ENCODE measurements at regions not wholly inside any gene's neighbourhood (a gene's known extent, or its start where the extent isn't known, plus 50 kb on each side); places are given as distances from the start of the nearest gene placed in this dataset.

GRCh38 chr5:166860426-166860825, 1431.0 kb upstream of the WWC1 start:
- H3K9ac ChIP-seq (ENCODE audit: low read depth in 1 of 2, low read length in 2 of 2): no peak overlapping the region
- TF ChIP-seq HNF4G (IDR thresholded peaks at IDR 0.05): no peak
- no peak for TF ChIP-seq FOXA2 (IDR thresholded peaks at IDR 0.05)
- no peak for TF ChIP-seq MAX (IDR thresholded peaks at IDR 0.05)
- no peak for TF ChIP-seq FOXA1 (IDR thresholded peaks at IDR 0.05)
- TF ChIP-seq HNF4A (conservative IDR thresholded peaks at IDR 0.05): no peak
- no peak for TF ChIP-seq ATF3 (IDR thresholded peaks at IDR 0.05)
- TF ChIP-seq YY1 (IDR thresholded peaks at IDR 0.05): no peak
- no peak for TF ChIP-seq EGR1 (IDR thresholded peaks at IDR 0.05; ENCODE audit: low read depth in 2 of 2)
- no peak for TF ChIP-seq ZBTB33 (IDR thresholded peaks at IDR 0.05)
- no peak for TF ChIP-seq CTCF (IDR thresholded peaks at IDR 0.05; ENCODE audit: low read depth, low read length, missing input control)
- TF ChIP-seq SP1 (IDR thresholded peaks at IDR 0.05): no peak
- TF ChIP-seq REST (IDR thresholded peaks at IDR 0.05): no peak
- DNase-seq (ENCODE audit: low spot score): no peak
- H3K27me3 ChIP-seq (ENCODE audit: control insufficient read depth in 4 of 4, insufficient read depth in 4 of 4, low read length in 3 of 4): no peaks in the 10 kb centered on the region
- H3K4me1 ChIP-seq (ENCODE audit: control insufficient read depth in 4 of 4, insufficient read depth in 4 of 4, low read length in 3 of 4): no peaks in the 10 kb centered on the region
- H3K27ac ChIP-seq (ENCODE audit: low read depth in 1 of 2, low read length in 2 of 2): no peak overlapping the region
- no peak overlapping the region for H3K4me3 ChIP-seq (ENCODE audit: low read depth in 1 of 3, low read length in 3 of 3)
- 59% methylated on average over 5 of the region's 5 CpGs for WGBS
- no peaks in the 10 kb centered on the region for H3K9me3 ChIP-seq (ENCODE audit: control insufficient read depth in 4 of 4, low read length in 3 of 4)
- H3K36me3 ChIP-seq (ENCODE audit: control insufficient read depth in 4 of 4, insufficient read depth in 3 of 4, low read depth in 1 of 4, low read length in 3 of 4): no peaks in the 10 kb centered on the region

GRCh38 chr5:166862581-166862980, 1428.9 kb upstream of the WWC1 start:
- DNase-seq (ENCODE audit: low spot score): no peak
- Histone ChIP-seq H3K9me3 (ENCODE audit: control insufficient read depth in 4 of 4, low read length in 3 of 4) (no peaks in the 10 kb centered on the region), H3K36me3 (ENCODE audit: control insufficient read depth in 4 of 4, insufficient read depth in 3 of 4, low read depth in 1 of 4, low read length in 3 of 4) (no peaks in the 10 kb centered on the region), H3K27me3 (ENCODE audit: control insufficient read depth in 4 of 4, insufficient read depth in 4 of 4, low read length in 3 of 4) (no peaks in the 10 kb centered on the region), H3K4me3 (ENCODE audit: low read depth in 1 of 3, low read length in 3 of 3) (no peak overlapping the region), H3K27ac (ENCODE audit: low read depth in 1 of 2, low read length in 2 of 2) (no peak overlapping the region), H3K4me1 (ENCODE audit: control insufficient read depth in 4 of 4, insufficient read depth in 4 of 4, low read length in 3 of 4) (no peaks in the 10 kb centered on the region), H3K9ac (ENCODE audit: low read depth in 1 of 2, low read length in 2 of 2) (no peak overlapping the region)
- WGBS: 87% methylated on average over 5 of the region's 5 CpGs
- TF ChIP-seq RXRA (IDR thresholded peaks at IDR 0.05) (no peak), NR2F2 (IDR thresholded peaks at IDR 0.05) (no peak), REST (IDR thresholded peaks at IDR 0.05) (no peak), TAF1 (conservative IDR thresholded peaks at IDR 0.05) (no peak), FOXA1 (IDR thresholded peaks at IDR 0.05) (no peak), ZBTB33 (IDR thresholded peaks at IDR 0.05) (no peak), HNF4A (conservative IDR thresholded peaks at IDR 0.05) (no peak), RAD21 (IDR thresholded peaks at IDR 0.05) (no peak), CTCF (IDR thresholded peaks at IDR 0.05; ENCODE audit: low read depth, low read length, missing input control) (no peak)

Data from liver (tissue), 8 donors.